T-cell (primary cell): ENCODE measurements at regions not wholly inside any gene's neighbourhood (a gene's known extent, or its start where the extent isn't known, plus 50 kb on each side); places are given as distances from the start of the nearest gene placed in this dataset.
"Not testable (repeated sequence)": the region's sequence is repeated elsewhere in the genome, so short reads cannot be mapped to it uniquely, and the experiment has no call there.

Experiments
- ATAC-seq, 4 experiments: fragments of 200-7000 bp in 3 of 4; fragments of 150-1000 bp in 1 of 4; cut with Tn5 transposase; replicated peaks in 1 of 4; 1 replicate in 3 of 4; 2 replicates in 1 of 4; pipeline ENCODE4 v1.10.0; 2021; ENCODE audit warnings: moderate library complexity in 3 of 4, mild to moderate bottlenecking in 2 of 4, moderate number of reproducible peaks in 1 of 4
- CTCF ChIA-PET, 2 donors: fragments of 300-600 bp; sonication (Branson Sonifier 250); formaldehyde crosslinking; loops; one replicate each; lab custom pipeline; 2022; ENCODE audit warnings: antibody characterized with exemption in 2 of 2; lab: Charles Lee
- POLR2A ChIA-PET, 2 donors: fragments of 300-600 bp; sonication (Branson Sonifier 250); formaldehyde crosslinking; loops; one replicate each; lab custom pipeline; 2022; ENCODE audit warnings: antibody characterized with exemption in 2 of 2; lab: Charles Lee
- DNase-seq, 35 experiments: peaks; one replicate each; pipeline versions ENCODE4 v3.0.0 to v3.0.0-alpha.2; 2013 to 2023
- H3K27ac ChIP-seq: one replicate; pipeline ENCODE4 v1.5.1; 2013; ENCODE audit warnings: low read length
- H3K27me3 ChIP-seq, 2 experiments: replicated peaks in 1 of 2; 1 replicate in 1 of 2; 2 replicates in 1 of 2; pipeline versions ENCODE4 v1.6.1 to v1.7.0; 2013; ENCODE audit warnings: low read length in 1 of 2, mixed read lengths in 1 of 2; ENCODE audit not compliant: control insufficient read depth in 2 of 2, insufficient read depth in 2 of 2; ENCODE audit errors: extremely low read depth in 1 of 2
- H3K36me3 ChIP-seq, 2 donors: 1 replicate in 1 of 2; 2 replicates in 1 of 2; pipeline versions ENCODE4 v1.6.1 to v1.7.0; 2013; ENCODE audit warnings: low read length in 1 of 2; ENCODE audit not compliant: control insufficient read depth in 2 of 2, insufficient read depth in 1 of 2; ENCODE audit errors: extremely low read depth in 1 of 2
- H3K4me1 ChIP-seq, 2 experiments: 1 replicate in 1 of 2; 2 replicates in 1 of 2; pipeline versions ENCODE4 v1.6.1 to v1.7.0; 2013; ENCODE audit warnings: low read length in 2 of 2, mixed read lengths in 1 of 2; ENCODE audit not compliant: insufficient read depth in 2 of 2, control insufficient read depth in 1 of 2; ENCODE audit errors: extremely low read depth in 1 of 2
- H3K4me3 ChIP-seq, 2 donors: 1 replicate in 1 of 2; 2 replicates in 1 of 2; pipeline versions ENCODE4 v1.5.1 to v1.7.0; 2013; ENCODE audit warnings: mild to moderate bottlenecking in 2 of 2, low read length in 1 of 2, moderate library complexity in 1 of 2; ENCODE audit not compliant: control insufficient read depth in 1 of 2; ENCODE audit errors: extremely low read depth in 1 of 2
- H3K9me3 ChIP-seq: 2 replicates; pipeline ENCODE4 v1.7.0; 2013
- H3K27ac Mint-ChIP-seq, 2 donors: one replicate each; pipeline ENCODE4 v1.8.0; 2020 to 2021; ENCODE audit warnings: mild to moderate bottlenecking in 2 of 2, mixed read lengths in 2 of 2
- H3K27me3 Mint-ChIP-seq, 2 donors: one replicate each; pipeline ENCODE4 v1.8.0; 2021 to 2022; ENCODE audit warnings: mixed read lengths in 2 of 2
- H3K36me3 Mint-ChIP-seq: one replicate; pipeline ENCODE4 v1.8.0; 2021; ENCODE audit warnings: mixed read lengths
- H3K4me1 Mint-ChIP-seq, 3 donors: one replicate each; pipeline ENCODE4 v1.8.0; 2020 to 2022; ENCODE audit warnings: mixed read lengths in 3 of 3, mild to moderate bottlenecking in 1 of 3
- H3K4me3 Mint-ChIP-seq, 3 donors: one replicate each; pipeline ENCODE4 v1.8.0; 2020 to 2022; ENCODE audit warnings: mild to moderate bottlenecking in 3 of 3, mixed read lengths in 3 of 3, moderate library complexity in 3 of 3
- H3K9me3 Mint-ChIP-seq, 3 donors: one replicate each; pipeline ENCODE4 v1.8.0; 2020 to 2022; ENCODE audit warnings: mixed read lengths in 3 of 3
- WGBS: methylation state at CpG from one replicate; pipeline ENCODE4 v1.1.5; 2013; ENCODE audit warnings: missing lambda C conversion rate; ENCODE audit not compliant: insufficient coverage; 5-methylcytosine and 5-hydroxymethylcytosine counted together

DNA sequence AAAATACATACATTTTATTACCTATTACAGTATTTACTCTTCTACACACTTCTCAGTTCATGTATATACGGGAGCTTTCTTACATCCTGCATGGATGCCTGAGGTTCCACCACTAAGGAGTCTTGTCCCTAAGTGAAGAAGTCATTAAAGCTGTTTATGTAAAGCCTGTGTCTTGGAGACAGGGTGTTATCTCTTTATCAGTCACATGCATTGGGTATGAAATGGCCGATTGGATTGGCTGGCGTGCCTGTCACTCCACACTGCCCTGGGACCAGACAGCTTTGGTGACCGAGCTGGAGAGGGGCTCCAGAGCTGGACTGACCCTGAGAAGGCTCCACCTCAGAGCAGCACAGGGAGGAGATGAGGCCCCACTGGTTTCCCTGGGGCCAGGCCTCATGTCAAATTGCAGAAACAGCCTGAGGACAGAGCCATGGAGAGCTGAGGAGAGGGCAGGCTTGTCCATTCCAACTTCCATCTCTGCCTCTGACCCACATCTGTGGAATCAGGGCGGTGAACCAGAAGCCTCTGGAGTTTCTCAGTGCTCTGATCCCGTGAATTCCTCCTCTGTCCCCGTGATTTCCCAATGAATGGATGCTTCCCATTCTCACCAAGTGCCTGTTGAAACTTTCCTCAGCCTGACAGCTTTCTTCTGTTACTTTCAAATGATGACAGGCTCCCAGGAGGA is 628.8 kb downstream of the PRIM2 start:
- H3K36me3 Mint-ChIP-seq = peaks cover 26% of the 10 kb centered on the region
- H3K4me1 Mint-ChIP-seq, H3K4me1 ChIP-seq, H3K36me3 ChIP-seq, H3K4me3 ChIP-seq, H3K27me3 Mint-ChIP-seq, H3K27ac Mint-ChIP-seq, H3K9me3 Mint-ChIP-seq, H3K27me3 ChIP-seq, POLR2A ChIA-PET, DNase-seq, H3K27ac ChIP-seq, CTCF ChIA-PET, H3K4me3 Mint-ChIP-seq, H3K9me3 ChIP-seq: not testable (repeated sequence)
- 100% methylated on average over 1 of the region's 7 CpGs for WGBS
- peak in 1 of 4 experiments; percentile 15 for ATAC-seq

DNA sequence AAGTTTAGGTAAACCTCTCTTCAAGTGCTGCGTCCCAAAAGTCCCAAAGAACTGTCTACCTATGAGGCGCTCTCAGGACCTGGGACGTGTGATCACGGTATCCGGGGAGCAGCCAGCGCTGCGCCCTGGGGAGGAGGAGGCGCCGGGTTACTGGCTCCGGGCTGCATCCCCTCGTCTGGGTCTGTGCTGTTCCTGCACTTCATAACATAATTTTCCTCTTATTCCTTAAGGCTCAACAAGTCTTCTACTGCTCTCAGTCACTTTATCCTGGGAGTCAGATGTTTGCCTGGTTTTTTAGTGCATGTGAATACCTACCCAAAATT is 629.3 kb downstream of the PRIM2 start:
- POLR2A ChIA-PET, H3K4me3 Mint-ChIP-seq, H3K4me1 Mint-ChIP-seq, H3K36me3 ChIP-seq, H3K27me3 Mint-ChIP-seq, H3K4me3 ChIP-seq, ATAC-seq, H3K27me3 ChIP-seq, DNase-seq, CTCF ChIA-PET, H3K27ac Mint-ChIP-seq, H3K9me3 ChIP-seq, H3K27ac ChIP-seq, H3K9me3 Mint-ChIP-seq, H3K4me1 ChIP-seq: not testable (repeated sequence)
- WGBS = 83% methylated on average over 1 of the region's 11 CpGs
- peaks cover 26% of the 10 kb centered on the region for H3K36me3 Mint-ChIP-seq

DNA sequence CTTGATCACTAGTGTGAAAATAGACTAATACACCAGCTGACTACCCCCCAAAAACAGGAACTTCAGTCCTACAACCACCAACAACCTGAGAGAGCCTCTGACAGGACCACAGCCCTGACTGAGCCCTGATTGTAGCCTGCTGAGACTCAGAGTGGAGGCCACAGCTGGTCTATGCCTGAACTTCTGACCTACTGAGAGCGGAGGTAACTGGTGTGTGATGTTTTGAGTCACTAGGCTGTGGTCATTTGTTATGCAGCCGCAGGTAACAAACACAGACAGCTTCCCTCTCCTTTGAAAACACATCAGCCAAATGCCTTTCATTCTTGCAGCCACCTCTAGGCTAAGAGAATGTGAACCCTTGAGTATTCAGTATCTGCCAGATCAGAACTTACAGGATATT is 631.1 kb downstream of the PRIM2 start:
- H3K27me3 Mint-ChIP-seq, H3K27ac ChIP-seq, H3K4me3 ChIP-seq, DNase-seq, H3K36me3 ChIP-seq, H3K9me3 Mint-ChIP-seq, POLR2A ChIA-PET, H3K27me3 ChIP-seq, CTCF ChIA-PET, H3K4me3 Mint-ChIP-seq, H3K9me3 ChIP-seq, H3K27ac Mint-ChIP-seq, H3K4me1 ChIP-seq, ATAC-seq, H3K4me1 Mint-ChIP-seq: not testable (repeated sequence)
- WGBS = no CpG with 5 or more reads among the region's 2 CpGs
- peaks cover 30% of the 10 kb centered on the region for H3K36me3 Mint-ChIP-seq

DNA sequence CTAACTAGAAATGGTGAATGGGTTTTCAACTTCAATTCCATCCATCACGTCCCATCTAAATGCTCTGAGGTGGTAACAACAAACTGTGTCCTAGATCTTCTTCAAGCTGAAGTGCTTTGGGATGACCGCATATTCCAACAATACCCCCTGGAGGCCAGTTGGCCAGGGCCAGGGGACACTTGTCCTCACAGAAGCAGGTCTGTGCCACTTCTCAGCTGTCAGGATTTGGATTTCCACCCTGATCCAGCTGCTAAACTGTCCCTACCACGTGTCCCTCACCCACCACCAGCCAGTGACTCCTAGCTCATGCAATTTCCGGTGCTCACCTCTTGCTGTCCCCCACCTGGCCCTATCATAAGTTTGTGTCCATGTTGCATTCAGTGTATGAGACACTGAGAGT is 633.0 kb downstream of the PRIM2 start:
- H3K4me3 Mint-ChIP-seq, H3K9me3 Mint-ChIP-seq, CTCF ChIA-PET, DNase-seq, H3K27ac Mint-ChIP-seq, H3K4me1 Mint-ChIP-seq, POLR2A ChIA-PET, ATAC-seq, H3K27me3 Mint-ChIP-seq, H3K9me3 ChIP-seq, H3K27ac ChIP-seq, H3K4me1 ChIP-seq, H3K4me3 ChIP-seq, H3K27me3 ChIP-seq, H3K36me3 ChIP-seq: not testable (repeated sequence)
- peaks cover 33% of the 10 kb centered on the region for H3K36me3 Mint-ChIP-seq
- no CpG with 5 or more reads among the region's 4 CpGs for WGBS

DNA sequence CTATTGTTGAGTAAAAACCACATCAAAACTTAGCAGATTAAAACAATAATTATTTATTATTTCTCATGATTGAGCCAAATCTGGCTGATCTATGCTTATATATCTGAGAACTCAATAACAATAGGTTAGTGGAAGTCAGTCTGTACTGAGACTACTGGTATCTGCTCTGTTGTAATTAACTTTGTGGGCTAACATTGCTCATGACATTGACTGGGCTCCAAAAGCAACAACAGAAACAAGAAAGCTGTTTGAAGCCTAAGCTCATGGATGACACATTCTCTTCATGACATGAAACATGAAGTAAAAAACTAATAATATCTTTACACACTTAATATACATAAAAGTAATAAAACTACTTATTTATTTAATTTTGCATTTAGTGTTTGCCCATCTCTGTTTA is 649.3 kb downstream of the PRIM2 start:
- H3K27me3 ChIP-seq, H3K4me3 ChIP-seq, H3K36me3 Mint-ChIP-seq, POLR2A ChIA-PET, H3K4me1 Mint-ChIP-seq, H3K9me3 ChIP-seq, H3K9me3 Mint-ChIP-seq, H3K4me1 ChIP-seq, H3K27ac ChIP-seq, H3K27me3 Mint-ChIP-seq, H3K4me3 Mint-ChIP-seq, H3K27ac Mint-ChIP-seq, CTCF ChIA-PET, DNase-seq, ATAC-seq, H3K36me3 ChIP-seq: not testable (repeated sequence)

DNA sequence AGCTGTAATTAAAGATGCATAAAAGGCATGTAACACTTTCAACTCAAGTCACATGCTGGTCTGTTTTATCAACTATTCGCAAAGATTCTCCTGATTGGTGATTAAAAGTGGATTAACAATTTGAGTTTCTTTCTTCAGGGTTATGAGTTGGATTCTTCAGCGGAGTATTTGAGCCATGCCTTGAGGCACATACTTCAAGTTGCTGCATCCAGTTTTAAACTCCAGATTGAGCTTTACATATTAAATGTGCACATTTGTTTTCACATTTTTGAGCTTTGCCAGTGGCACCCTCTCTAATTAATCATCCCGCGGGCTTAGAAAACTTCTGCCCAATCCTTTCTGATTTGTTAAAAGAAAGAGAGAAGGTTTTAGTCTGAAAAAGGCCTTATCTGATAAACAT is 654.5 kb downstream of the PRIM2 start:
- DNase-seq, H3K27ac Mint-ChIP-seq, H3K4me1 ChIP-seq, POLR2A ChIA-PET, H3K4me3 Mint-ChIP-seq, H3K9me3 ChIP-seq, ATAC-seq, H3K27me3 ChIP-seq, H3K4me3 ChIP-seq, H3K27ac ChIP-seq, H3K36me3 ChIP-seq, CTCF ChIA-PET, H3K9me3 Mint-ChIP-seq, H3K4me1 Mint-ChIP-seq, H3K36me3 Mint-ChIP-seq: not testable (repeated sequence)
- H3K27me3 Mint-ChIP-seq = peaks cover 5 to 24% of the 10 kb centered on the region in 2 donors
- no CpG with 5 or more reads among the region's 4 CpGs for whole genome bisulfite sequencing

DNA sequence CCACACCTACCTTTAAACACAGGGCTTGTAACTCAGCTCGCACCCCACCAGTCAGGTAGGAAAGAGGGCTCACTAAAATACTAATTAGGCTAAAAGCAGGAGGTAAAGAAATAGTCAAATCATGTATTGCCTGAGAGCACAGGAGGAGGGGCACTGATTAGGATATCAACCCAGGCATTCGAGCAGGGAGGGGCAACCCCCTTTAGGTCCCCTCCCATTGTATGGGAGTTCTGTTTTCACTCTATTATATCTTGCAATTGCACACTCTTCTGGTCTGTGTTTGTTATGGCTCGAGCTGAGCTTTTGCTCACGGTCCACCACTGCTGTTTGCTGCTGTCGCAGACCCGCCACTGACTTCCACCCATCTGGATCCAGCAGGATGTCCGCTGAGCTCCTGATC is 657.2 kb downstream of the PRIM2 start:
- Mint-ChIP-seq H3K27ac (no peak overlapping the region), H3K4me1 (no peaks in the 10 kb centered on the region), H3K4me3 (no peak overlapping the region), H3K27me3 (peaks cover 8 to 24% of the 10 kb centered on the region in 2 donors), H3K9me3 (no peaks in the 10 kb centered on the region), H3K36me3 (no peaks in the 10 kb centered on the region)
- Histone ChIP-seq H3K4me3 (no peak overlapping the region), H3K36me3 (no peaks in the 10 kb centered on the region), H3K27me3 (peaks cover 0 to 6% of the 10 kb centered on the region in 2 experiments), H3K9me3 (no peaks in the 10 kb centered on the region), H3K27ac (no peak overlapping the region), H3K4me1 (no peaks in the 10 kb centered on the region)
- CTCF ChIA-PET = no interaction called here
- ATAC-seq = no peak
- WGBS = 84% methylated on average over 5 of the region's 7 CpGs
- POLR2A ChIA-PET = no interaction called here
- DNase-seq = no peak
